ENCODE measurements at regions not wholly inside any gene's neighbourhood (a gene's known extent, or its start where the extent isn't known, plus 50 kb on each side); places are given as distances from the start of the nearest gene placed in this dataset.
"Not testable (repeated sequence)": the region's sequence is repeated elsewhere in the genome, so short reads cannot be mapped to it uniquely, and the experiment has no call there.

GRCh38 chr1:94303005-94303404, 65.6 kb upstream of the ARHGAP29 start:
- no peak for DNase-seq (ENCODE audit: low read depth)

GRCh38 chr1:94302497-94302896, 65.1 kb upstream of the ARHGAP29 start:
- DNase-seq (ENCODE audit: low read depth): no peak

DNA sequence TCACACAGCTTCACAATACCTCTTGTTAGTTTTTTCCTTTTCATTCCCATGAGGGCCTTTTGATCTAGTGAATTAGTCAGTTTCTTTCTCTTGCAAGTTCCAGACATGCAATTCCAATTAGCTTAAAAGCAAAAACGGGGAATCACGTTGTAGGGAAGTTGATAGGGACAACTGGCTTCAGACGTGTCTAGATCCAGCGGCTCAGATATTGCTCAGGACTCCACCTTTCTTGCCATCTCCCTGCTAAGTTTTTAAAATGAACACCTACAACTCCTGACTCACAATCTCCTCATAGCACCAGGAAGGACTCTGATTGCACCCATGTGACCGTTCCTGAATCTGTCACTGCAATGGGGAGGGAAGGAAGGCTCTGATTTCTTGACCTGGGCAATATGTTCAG, 63.8 kb upstream of the ARHGAP29 start:
- DNase-seq (ENCODE audit: low read depth): peak; percentile 26

DNA sequence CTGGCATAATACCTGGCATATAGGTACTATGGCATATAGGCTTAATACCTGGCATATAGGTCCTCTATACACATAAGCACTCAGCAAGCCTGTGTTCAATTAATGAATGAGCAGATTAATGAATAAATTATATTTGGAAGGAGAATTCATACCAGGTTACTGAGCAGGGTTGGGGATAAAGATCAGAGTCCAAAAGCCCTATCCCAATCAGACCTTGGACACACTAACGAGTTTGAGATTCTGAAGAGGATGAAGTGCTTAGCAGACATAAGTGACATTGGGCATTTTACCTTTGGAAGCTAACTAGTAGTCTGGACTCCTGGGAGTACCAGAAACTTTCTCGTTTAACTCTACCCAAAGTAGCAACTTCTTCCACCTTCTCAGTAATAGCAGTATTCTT, 63.3 kb upstream of the ARHGAP29 start:
- DNase-seq (ENCODE audit: low read depth): no peak

- DNase-seq (ENCODE audit: low read depth): peak; percentile 98
Observed at GRCh38 chr1:94299627-94300553, 62.5 kb upstream of the ARHGAP29 start.

GRCh38 chr1:94298861-94299260, 61.5 kb upstream of the ARHGAP29 start:
- no peak for DNase-seq (ENCODE audit: low read depth)

- peak; percentile 71 for DNase-seq (ENCODE audit: low read depth)
Observed at GRCh38 chr1:94296018-94296417, 58.6 kb upstream of the ARHGAP29 start.

- DNase-seq (ENCODE audit: low read depth): not testable (repeated sequence)
Observed at GRCh38 chr1:94292978-94293377, 55.6 kb upstream of the ARHGAP29 start.

DNA sequence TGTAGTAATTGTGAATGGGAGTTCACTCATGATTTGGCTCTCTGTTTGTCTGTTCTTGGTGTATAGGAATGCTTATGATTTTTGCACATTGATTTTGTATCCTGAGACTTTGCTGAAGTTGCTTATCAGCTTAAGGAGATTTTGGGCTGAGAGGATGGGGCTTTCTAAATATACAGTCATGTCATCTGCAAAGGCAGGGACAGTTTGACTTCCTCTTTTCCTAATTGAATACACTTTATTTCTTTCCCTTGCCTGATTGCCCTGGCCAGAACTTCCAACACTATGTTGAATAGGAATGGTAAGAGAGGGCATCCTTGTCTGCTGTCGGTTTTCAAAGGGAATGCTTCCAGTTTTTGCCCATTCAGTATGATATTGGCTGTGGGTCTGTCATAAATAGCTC, 51.9 kb upstream of the ARHGAP29 start:
- not testable (repeated sequence) for DNase-seq (ENCODE audit: low read depth)
